RWPE2 (cell line): ENCODE measurements at regions not wholly inside any gene's neighbourhood (a gene's known extent, or its start where the extent isn't known, plus 50 kb on each side); places are given as distances from the start of the nearest gene placed in this dataset.

Source experiments
- ATAC-seq: fragments of 200-7000 bp; cut with Tn5 transposase; 3 replicates; pipeline ENCODE4 v1.9.1; 2021; ENCODE audit warnings: low read depth
- DNase-seq: peaks from one replicate; pipeline ENCODE4 v3.0.0-alpha.2; 2020; ENCODE audit warnings: low spot score
- H3K27ac ChIP-seq: fragments of 450-650 bp; 2 replicates; pipeline ENCODE4 v1.5.1; 2017; ENCODE audit warnings: mild to moderate bottlenecking; ENCODE audit not compliant: poor library complexity, severe bottlenecking
- H3K27me3 ChIP-seq: fragments of 250-450 bp; sonication (Bioruptor Pico); 2 replicates; pipeline ENCODE4 v1.5.1; 2021; ENCODE audit warnings: mild to moderate bottlenecking, moderate library complexity; ENCODE audit not compliant: insufficient read depth, poor library complexity, severe bottlenecking
- H3K36me3 ChIP-seq: fragments of 250-450 bp; sonication (Bioruptor Pico); 2 replicates; pipeline ENCODE4 v1.5.1; 2020; ENCODE audit warnings: low read depth, mild to moderate bottlenecking, moderate library complexity
- H3K4me1 ChIP-seq: fragments of 250-450 bp; sonication (Bioruptor Pico); 2 replicates; pipeline ENCODE4 v1.5.1; 2021; ENCODE audit warnings: mild to moderate bottlenecking, moderate library complexity; ENCODE audit not compliant: insufficient read depth, poor library complexity, severe bottlenecking
- H3K4me3 ChIP-seq: fragments of 250-450 bp; sonication (Bioruptor Pico); 2 replicates; pipeline ENCODE4 v1.5.1; 2021; ENCODE audit warnings: mild to moderate bottlenecking, moderate library complexity; ENCODE audit not compliant: severe bottlenecking
- H3K9me3 ChIP-seq: fragments of 250-450 bp; sonication (Bioruptor Pico); 2 replicates; pipeline ENCODE4 v1.5.1; 2021; ENCODE audit warnings: mild to moderate bottlenecking, moderate library complexity; ENCODE audit not compliant: severe bottlenecking
- CTCF ChIP-seq: fragments of 450-650 bp; IDR thresholded peaks from one replicate; pipeline ENCODE4 v1.5.1; 2017; ENCODE audit warnings: mild to moderate bottlenecking, moderate library complexity; ENCODE audit not compliant: poor library complexity, severe bottlenecking

GRCh38 chr3:118793176-118793575 lies 241.5 kb downstream of the IGSF11 start:
- no peak overlapping the region for H3K27ac ChIP-seq
- TF ChIP-seq CTCF, result no peak
- peaks cover 3% of the 10 kb centered on the region for H3K27me3 ChIP-seq
- H3K9me3 ChIP-seq, result no peaks in the 10 kb centered on the region
- no peak overlapping the region for H3K4me3 ChIP-seq
- DNase-seq, result no peak
- H3K4me1 ChIP-seq, result no peaks in the 10 kb centered on the region
- ATAC-seq, result no peak
- H3K36me3 ChIP-seq, result no peaks in the 10 kb centered on the region

GRCh38 chr3:118799303-118799702 lies 235.3 kb downstream of the IGSF11 start:
- no peak for DNase-seq
- TF ChIP-seq CTCF, result no peak
- H3K27ac ChIP-seq, result no peak overlapping the region

GRCh38 chr3:118801899-118802298 lies 232.7 kb downstream of the IGSF11 start:
- H3K9me3 ChIP-seq, result no peaks in the 10 kb centered on the region
- H3K27ac ChIP-seq, result no peak overlapping the region
- no peaks in the 10 kb centered on the region for H3K36me3 ChIP-seq
- ATAC-seq (no peak), DNase-seq (no peak)
- TF ChIP-seq CTCF, result no peak
- H3K4me3 ChIP-seq, result no peak overlapping the region
- no peaks in the 10 kb centered on the region for H3K4me1 ChIP-seq
- no peaks in the 10 kb centered on the region for H3K27me3 ChIP-seq

More at GRCh38 chr3:118799303-118799702, 235.3 kb downstream of the IGSF11 start:
- Histone ChIP-seq H3K4me3 (no peak overlapping the region), H3K4me1 (no peaks in the 10 kb centered on the region), H3K36me3 (no peaks in the 10 kb centered on the region), H3K27me3 (no peaks in the 10 kb centered on the region), H3K9me3 (no peaks in the 10 kb centered on the region)
- ATAC-seq, result no peak

- no peak overlapping the region for H3K27ac ChIP-seq
- H3K27me3 ChIP-seq, result no peaks in the 10 kb centered on the region
- no peaks in the 10 kb centered on the region for H3K4me1 ChIP-seq
- no peak overlapping the region for H3K4me3 ChIP-seq
- TF ChIP-seq CTCF, result no peak
- no peaks in the 10 kb centered on the region for H3K9me3 ChIP-seq
- ATAC-seq (no peak), DNase-seq (no peak)
- no peaks in the 10 kb centered on the region for H3K36me3 ChIP-seq
Measured at GRCh38 chr3:118802325-118803095, 232.1 kb downstream of the IGSF11 start.

GRCh38 chr3:118803096-118803476 lies 231.6 kb downstream of the IGSF11 start:
- no peak for DNase-seq
- no peaks in the 10 kb centered on the region for H3K27me3 ChIP-seq
- no peak for TF ChIP-seq CTCF
- no peak overlapping the region for H3K4me3 ChIP-seq
- no peaks in the 10 kb centered on the region for H3K9me3 ChIP-seq
- no peak overlapping the region for H3K27ac ChIP-seq
- no peaks in the 10 kb centered on the region for H3K36me3 ChIP-seq
- no peak for ATAC-seq
- no peaks in the 10 kb centered on the region for H3K4me1 ChIP-seq
